Keratinocyte (primary cell): ENCODE measurements at regions not wholly inside any gene's neighbourhood (a gene's known extent, or its start where the extent isn't known, plus 50 kb on each side); places are given as distances from the start of the nearest gene placed in this dataset.

Experiments used
- DNase-seq: peaks from one replicate; pipeline ENCODE4 v3.0.0-alpha.2; 2011; ENCODE audit warnings: low read depth, missing footprints, low spot score
- FAIRE-seq: peaks from 2 replicates; lab custom pipeline; 2011; peaks lifted over from hg19 to GRCh38; lab: Jason Lieb, UNC
- H2AFZ ChIP-seq: 2 replicates; pipeline ENCODE4 v1.6.0; 2012; ENCODE audit warnings: low read length, control low read depth, inconsistent platforms; ENCODE audit not compliant: control insufficient read depth
- H3K27ac ChIP-seq: 2 replicates; pipeline ENCODE4 v1.5.1; 2011; ENCODE audit warnings: low read length; ENCODE audit not compliant: control insufficient read depth, insufficient read depth
- H3K27me3 ChIP-seq: 3 replicates; pipeline ENCODE4 v1.6.0; 2011; ENCODE audit warnings: low read length; ENCODE audit not compliant: control insufficient read depth, insufficient read depth; ENCODE audit errors: extremely low read depth
- H3K36me3 ChIP-seq, 2 experiments: 2 replicates in 1 of 2; 3 replicates in 1 of 2; pipeline ENCODE4 v1.5.1; 2011; ENCODE audit warnings: low read length in 2 of 2, mild to moderate bottlenecking in 1 of 2; ENCODE audit not compliant: control insufficient read depth in 2 of 2, insufficient read depth in 2 of 2; ENCODE audit errors: extremely low read depth in 1 of 2
- H3K4me1 ChIP-seq: 3 replicates; pipeline ENCODE4 v1.5.1; 2011; ENCODE audit warnings: low read length; ENCODE audit not compliant: control insufficient read depth, insufficient read depth; ENCODE audit errors: extremely low read depth
- H3K4me2 ChIP-seq: 3 replicates; pipeline ENCODE4 v1.6.0; 2011; ENCODE audit warnings: low read depth, low read length; ENCODE audit not compliant: control insufficient read depth, insufficient read depth; ENCODE audit errors: extremely low read depth
- H3K4me3 ChIP-seq, 3 experiments: fragments of 200-600 bp in 1 of 3; sonication (generic) in 1 of 3; 2 replicates in 2 of 3; 3 replicates in 1 of 3; pipeline ENCODE4 v1.5.1; 2011 to 2016; ENCODE audit warnings: low read length in 3 of 3, mild to moderate bottlenecking in 3 of 3, control low read depth in 2 of 3, inconsistent platforms in 1 of 3, low read depth in 1 of 3, mixed read lengths in 1 of 3, mixed run types in 1 of 3, moderate library complexity in 1 of 3; ENCODE audit not compliant: control insufficient read depth in 2 of 3, insufficient read depth in 2 of 3; ENCODE audit errors: extremely low read depth in 1 of 3
- H3K79me2 ChIP-seq: 2 replicates; pipeline ENCODE4 v1.6.0; 2012; ENCODE audit warnings: low read length; ENCODE audit not compliant: control insufficient read depth, insufficient read depth
- H3K9ac ChIP-seq: 3 replicates; pipeline ENCODE4 v1.6.0; 2011; ENCODE audit warnings: low read length; ENCODE audit not compliant: control insufficient read depth, insufficient read depth; ENCODE audit errors: extremely low read depth
- H3K9me1 ChIP-seq: 3 replicates; pipeline ENCODE4 v1.6.0; 2011; ENCODE audit warnings: low read length; ENCODE audit not compliant: control insufficient read depth, insufficient read depth; ENCODE audit errors: extremely low read depth
- H3K9me3 ChIP-seq: 2 replicates; pipeline ENCODE4 v1.5.1; 2012; ENCODE audit warnings: low read depth, low read length; ENCODE audit not compliant: control insufficient read depth
- H4K20me1 ChIP-seq: 3 replicates; pipeline ENCODE4 v1.6.0; 2011; ENCODE audit warnings: low read length; ENCODE audit not compliant: control insufficient read depth, insufficient read depth; ENCODE audit errors: extremely low read depth
- CTCF ChIP-seq, 3 experiments: IDR thresholded peaks in 1 of 3; conservative IDR thresholded peaks in 1 of 3; optimal IDR thresholded peaks in 1 of 3; 2 replicates in 2 of 3; 3 replicates in 1 of 3; pipeline versions ENCODE3 to v1.5.1; 2011; ENCODE audit warnings: low read length in 3 of 3, mild to moderate bottlenecking in 3 of 3, moderate library complexity in 2 of 3, control low read depth in 1 of 3, inconsistent platforms in 1 of 3; ENCODE audit not compliant: insufficient read depth in 2 of 3; ENCODE audit errors: extremely low read depth in 1 of 3
- EZH2 ChIP-seq: IDR thresholded peaks from one replicate; pipeline ENCODE4 v1.6.1; 2012; ENCODE audit warnings: inconsistent platforms, mild to moderate bottlenecking, low read length, moderate library complexity
- dilution Hi-C: fragments of 300-500 bp; cut with MboI; formaldehyde crosslinking; loops from one replicate; pipeline ENCODE4 v1.7.0; 2020; ENCODE audit warnings: low sequenced_read_pairs; ENCODE audit not compliant: extremely low pct_ligation_motif_present

GRCh38 chr11:69982690-69983570 is 95.2 kb upstream of the ANO1 start:
- no peaks in the 10 kb centered on the region for H3K36me3 ChIP-seq
- H4K20me1 ChIP-seq, result no peaks in the 10 kb centered on the region
- no peak overlapping the region for H3K4me3 ChIP-seq
- no peak overlapping the region for H3K4me2 ChIP-seq
- H3K9ac ChIP-seq, result no peak overlapping the region
- no peaks in the 10 kb centered on the region for H3K9me1 ChIP-seq
- no peak overlapping the region for H3K27ac ChIP-seq
- H3K27me3 ChIP-seq, result peaks cover 42% of the 10 kb centered on the region
- no peaks in the 10 kb centered on the region for H3K79me2 ChIP-seq
- dilution Hi-C loops, result no loop called here
- H3K4me1 ChIP-seq, result no peaks in the 10 kb centered on the region
- TF ChIP-seq CTCF (optimal IDR thresholded peaks at IDR 0.05 in 1 of 3, IDR thresholded peaks at IDR 0.05 in 1 of 3, conservative IDR thresholded peaks at IDR 0.05 in 1 of 3; ENCODE audit: extremely low read depth in 1 of 3, insufficient read depth in 2 of 3, low read length in 3 of 3) (no peak), EZH2 (no peak)
- DNase-seq, result no peak
- no peaks in the 10 kb centered on the region for H3K9me3 ChIP-seq
- H2AFZ ChIP-seq, result no peak overlapping the region
- FAIRE-seq, result no peak

GRCh38 chr11:69983571-69983877 is 94.6 kb upstream of the ANO1 start:
- H3K4me3 ChIP-seq, result no peak overlapping the region
- TF ChIP-seq EZH2 (no peak), CTCF (optimal IDR thresholded peaks at IDR 0.05 in 1 of 3, IDR thresholded peaks at IDR 0.05 in 1 of 3, conservative IDR thresholded peaks at IDR 0.05 in 1 of 3; ENCODE audit: extremely low read depth in 1 of 3, insufficient read depth in 2 of 3, low read length in 3 of 3) (no peak)
- no peak overlapping the region for H3K9ac ChIP-seq
- no peak overlapping the region for H2AFZ ChIP-seq
- H4K20me1 ChIP-seq, result no peaks in the 10 kb centered on the region
- H3K9me1 ChIP-seq, result no peaks in the 10 kb centered on the region
- no peak overlapping the region for H3K4me2 ChIP-seq
- H3K27me3 ChIP-seq, result peaks cover 48% of the 10 kb centered on the region
- DNase-seq (no peak), FAIRE-seq (no peak)
- H3K79me2 ChIP-seq, result no peaks in the 10 kb centered on the region
- no peak overlapping the region for H3K27ac ChIP-seq
- H3K9me3 ChIP-seq, result no peaks in the 10 kb centered on the region
- dilution Hi-C loops, result no loop called here
- no peaks in the 10 kb centered on the region for H3K4me1 ChIP-seq
- H3K36me3 ChIP-seq, result no peaks in the 10 kb centered on the region
